Gastroesophageal sphincter (tissue), 3 donors: ENCODE measurements at regions not wholly inside any gene's neighbourhood (a gene's known extent, or its start where the extent isn't known, plus 50 kb on each side); places are given as distances from the start of the nearest gene placed in this dataset.

Experiments
- CTCF ChIP-seq, 4 experiments: fragments of 200-600 bp in 2 of 4; fragments of 450-650 bp in 2 of 4; sonication (generic) in 1 of 4; IDR thresholded peaks; one replicate each; pipeline ENCODE4 v1.5.1; 2017 to 2019; ENCODE audit warnings: antibody characterized with exemption in 4 of 4, mild to moderate bottlenecking in 2 of 4, moderate library complexity in 2 of 4
- POLR2A ChIP-seq, 2 donors: fragments of 450-650 bp; IDR thresholded peaks; one replicate each; pipeline ENCODE4 v1.6.1; 2017; ENCODE audit warnings: antibody characterized with exemption in 2 of 2, mild to moderate bottlenecking in 2 of 2, moderate library complexity in 1 of 2
- POLR2AphosphoS5 ChIP-seq: sonication (generic); formaldehyde crosslinking; IDR thresholded peaks from one replicate; pipeline ENCODE4 v1.6.1; 2017; ENCODE audit warnings: antibody characterized with exemption

- TF ChIP-seq CTCF (IDR thresholded peaks at IDR 0.05) = no peak
- TF ChIP-seq POLR2AphosphoS5 = no peak
- TF ChIP-seq POLR2A (IDR thresholded peaks at IDR 0.05) = no peak
These were observed 180.5 kb downstream of the ZNF737 start for GRCh38 chr19:20385061-20385460.
